Endothelial cell (in vitro differentiated cells): ENCODE measurements at regions not wholly inside any gene's neighbourhood (a gene's known extent, or its start where the extent isn't known, plus 50 kb on each side); places are given as distances from the start of the nearest gene placed in this dataset.

Experiments used
- DNase-seq: peaks from one replicate; pipeline ENCODE4 v3.0.0; 2021; ENCODE audit warnings: low spot score
- H3K27ac Mint-ChIP-seq: one replicate; pipeline ENCODE4 v1.8.0; 2021; ENCODE audit warnings: mixed read lengths, inconsistent platforms; ENCODE audit not compliant: unreplicated experiment
- H3K27me3 Mint-ChIP-seq: one replicate; pipeline ENCODE4 v1.8.0; 2021; ENCODE audit warnings: mild to moderate bottlenecking, moderate library complexity, mixed read lengths, inconsistent platforms; ENCODE audit not compliant: unreplicated experiment
- H3K36me3 Mint-ChIP-seq: one replicate; pipeline ENCODE4 v1.8.0; 2021; ENCODE audit warnings: mild to moderate bottlenecking, low read depth, mixed read lengths, inconsistent platforms; ENCODE audit not compliant: unreplicated experiment
- H3K4me1 Mint-ChIP-seq: one replicate; pipeline ENCODE4 v1.8.0; 2021; ENCODE audit warnings: mild to moderate bottlenecking, mixed read lengths, inconsistent platforms; ENCODE audit not compliant: unreplicated experiment
- H3K4me3 Mint-ChIP-seq: one replicate; pipeline ENCODE4 v1.8.0; 2021; ENCODE audit warnings: mild to moderate bottlenecking, mixed read lengths, inconsistent platforms; ENCODE audit not compliant: unreplicated experiment
- H3K9me3 Mint-ChIP-seq: one replicate; pipeline ENCODE4 v1.8.0; 2021; ENCODE audit warnings: mixed read lengths, inconsistent platforms; ENCODE audit not compliant: unreplicated experiment
- TF ChIP-seq, protein P1 (sequence below): fragments of 200-600 bp; sonication (generic); IDR thresholded peaks from one replicate; pipeline ENCODE4 v1.5.0; 2021; ENCODE audit warnings: antibody characterized with exemption; ENCODE audit not compliant: unreplicated experiment

DNA sequence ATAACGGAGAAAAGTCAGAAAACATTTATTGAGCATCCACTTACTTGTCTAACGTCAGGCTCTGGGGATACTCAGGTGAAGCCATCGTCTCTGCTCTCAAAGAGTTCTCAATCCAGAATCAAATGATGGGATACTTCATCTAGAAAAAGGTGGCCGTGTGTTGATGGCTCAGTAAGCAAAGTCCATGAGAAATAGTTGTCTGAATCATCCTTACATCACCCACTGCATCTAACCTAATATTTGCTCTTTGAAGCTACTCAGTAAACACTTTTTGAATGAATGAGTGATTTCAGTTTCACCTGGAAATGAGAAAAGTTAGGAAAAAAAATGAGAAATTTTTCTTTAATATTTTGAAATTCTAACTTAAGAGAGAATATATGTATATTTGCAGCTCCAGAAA, 155.3 kb upstream of the PKN2 start:
- no peaks in the 10 kb centered on the region for H3K4me1 Mint-ChIP-seq
- no peaks in the 10 kb centered on the region for H3K27me3 Mint-ChIP-seq
- no peak for DNase-seq
- no peaks in the 10 kb centered on the region for H3K36me3 Mint-ChIP-seq
- no peaks in the 10 kb centered on the region for H3K9me3 Mint-ChIP-seq
- TF ChIP-seq, protein P1, sequence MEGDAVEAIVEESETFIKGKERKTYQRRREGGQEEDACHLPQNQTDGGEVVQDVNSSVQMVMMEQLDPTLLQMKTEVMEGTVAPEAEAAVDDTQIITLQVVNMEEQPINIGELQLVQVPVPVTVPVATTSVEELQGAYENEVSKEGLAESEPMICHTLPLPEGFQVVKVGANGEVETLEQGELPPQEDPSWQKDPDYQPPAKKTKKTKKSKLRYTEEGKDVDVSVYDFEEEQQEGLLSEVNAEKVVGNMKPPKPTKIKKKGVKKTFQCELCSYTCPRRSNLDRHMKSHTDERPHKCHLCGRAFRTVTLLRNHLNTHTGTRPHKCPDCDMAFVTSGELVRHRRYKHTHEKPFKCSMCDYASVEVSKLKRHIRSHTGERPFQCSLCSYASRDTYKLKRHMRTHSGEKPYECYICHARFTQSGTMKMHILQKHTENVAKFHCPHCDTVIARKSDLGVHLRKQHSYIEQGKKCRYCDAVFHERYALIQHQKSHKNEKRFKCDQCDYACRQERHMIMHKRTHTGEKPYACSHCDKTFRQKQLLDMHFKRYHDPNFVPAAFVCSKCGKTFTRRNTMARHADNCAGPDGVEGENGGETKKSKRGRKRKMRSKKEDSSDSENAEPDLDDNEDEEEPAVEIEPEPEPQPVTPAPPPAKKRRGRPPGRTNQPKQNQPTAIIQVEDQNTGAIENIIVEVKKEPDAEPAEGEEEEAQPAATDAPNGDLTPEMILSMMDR = no peak
- H3K27ac Mint-ChIP-seq = no peak overlapping the region
- H3K4me3 Mint-ChIP-seq = no peak overlapping the region

DNA sequence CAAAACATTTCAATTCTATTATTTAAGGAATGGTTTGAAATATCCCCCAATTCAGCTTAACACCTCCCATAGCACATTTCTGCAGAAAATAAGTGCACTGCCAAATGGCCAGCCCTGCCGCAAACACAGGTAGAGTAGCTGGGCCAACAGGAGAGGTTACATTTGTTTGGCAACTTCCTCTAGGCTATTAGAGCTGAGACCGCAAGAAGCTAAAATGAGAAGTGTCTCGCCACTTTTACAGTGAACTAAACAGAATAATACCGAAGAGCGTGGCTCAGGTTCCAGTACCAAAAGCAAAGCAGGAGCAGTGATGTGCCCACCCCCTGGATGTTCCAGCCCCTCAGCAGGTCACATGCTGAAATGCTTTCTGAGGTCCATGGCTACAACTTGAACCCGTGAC, 154.5 kb upstream of the PKN2 start:
- Mint-ChIP-seq H3K27me3 (no peaks in the 10 kb centered on the region), H3K36me3 (no peaks in the 10 kb centered on the region), H3K4me1 (no peaks in the 10 kb centered on the region), H3K4me3 (no peak overlapping the region), H3K9me3 (no peaks in the 10 kb centered on the region), H3K27ac (no peak overlapping the region)
- no peak for DNase-seq
- TF ChIP-seq, protein P1 = no peak

DNA sequence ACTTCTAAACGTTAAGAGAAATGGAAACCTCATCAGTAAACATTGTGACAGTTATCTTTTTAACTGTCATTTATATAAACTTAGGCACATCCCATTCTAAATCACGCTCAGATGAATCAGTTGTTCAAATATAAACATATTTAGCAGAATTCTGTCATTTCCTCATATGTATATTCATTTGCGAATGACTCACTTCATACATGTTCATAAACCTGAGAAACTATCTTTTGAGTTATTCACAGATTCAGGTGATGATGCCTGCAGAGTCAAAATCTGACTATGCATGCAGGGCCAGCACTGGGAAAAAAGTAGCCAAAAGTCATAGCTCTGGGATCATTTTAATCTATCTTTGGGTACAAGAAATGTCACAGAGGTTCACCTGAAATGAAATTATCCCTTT, 153.8 kb upstream of the PKN2 start:
- Mint-ChIP-seq H3K36me3 (no peaks in the 10 kb centered on the region), H3K4me1 (no peaks in the 10 kb centered on the region), H3K9me3 (no peaks in the 10 kb centered on the region), H3K27me3 (no peaks in the 10 kb centered on the region), H3K27ac (no peak overlapping the region), H3K4me3 (no peak overlapping the region)
- no peak for DNase-seq
- TF ChIP-seq, protein P1 = no peak

DNA sequence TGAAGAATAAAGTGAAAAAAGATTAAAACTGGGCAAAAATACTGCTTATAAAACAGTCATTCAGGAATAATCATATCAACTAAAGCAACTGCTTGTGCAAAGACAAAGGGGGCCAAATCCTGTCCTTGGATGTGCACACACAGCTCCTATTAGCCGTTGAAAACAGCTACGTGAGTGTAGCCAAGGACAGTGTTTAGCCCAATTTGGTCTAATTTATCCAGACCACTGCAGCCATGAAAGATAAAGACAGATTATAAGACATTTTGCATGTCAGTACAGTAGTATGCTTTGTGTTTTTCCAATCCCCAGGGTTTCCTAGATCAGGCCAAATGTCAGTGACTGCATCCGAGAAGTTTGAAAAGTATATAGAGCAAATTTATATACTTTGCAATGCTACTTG, 146.3 kb upstream of the PKN2 start:
- no peaks in the 10 kb centered on the region for H3K27me3 Mint-ChIP-seq
- H3K4me1 Mint-ChIP-seq = no peaks in the 10 kb centered on the region
- H3K27ac Mint-ChIP-seq = no peak overlapping the region
- H3K36me3 Mint-ChIP-seq = no peaks in the 10 kb centered on the region
- TF ChIP-seq, protein P1 = no peak
- no peaks in the 10 kb centered on the region for H3K9me3 Mint-ChIP-seq
- DNase-seq = no peak
- H3K4me3 Mint-ChIP-seq = no peak overlapping the region

DNA sequence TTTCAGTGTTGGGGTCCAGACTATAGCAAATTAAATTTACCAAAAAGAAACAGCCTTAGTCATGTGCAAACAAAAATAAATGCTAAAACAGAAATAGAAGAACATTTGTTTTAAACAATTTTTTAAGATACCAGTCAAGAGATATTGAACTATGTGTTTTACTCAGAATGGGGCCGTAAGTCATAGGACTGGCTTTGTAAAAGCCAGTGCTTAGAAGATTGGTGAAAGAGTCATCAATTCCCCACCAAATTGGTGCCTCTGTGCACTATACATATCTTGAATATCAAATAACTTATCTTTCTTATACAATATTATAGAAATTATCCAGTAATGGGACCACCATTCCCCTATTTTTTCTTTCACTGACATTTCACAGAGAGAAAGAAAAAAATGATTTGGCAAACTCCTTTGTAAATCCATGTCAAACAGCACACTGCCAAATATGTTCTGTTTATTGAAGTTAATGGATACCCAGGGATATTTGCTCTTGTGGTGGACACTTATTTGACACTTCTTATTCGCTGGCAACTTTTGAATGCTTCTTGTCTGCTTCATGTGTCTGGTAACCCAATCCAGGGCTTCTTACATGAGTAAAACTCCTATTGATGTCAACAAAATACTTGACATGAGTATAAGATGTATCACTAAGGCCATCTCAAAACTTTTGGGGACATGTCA, 145.7 kb upstream of the PKN2 start:
- DNase-seq = no peak
- Mint-ChIP-seq H3K9me3 (no peaks in the 10 kb centered on the region), H3K4me3 (no peak overlapping the region), H3K27ac (no peak overlapping the region), H3K36me3 (no peaks in the 10 kb centered on the region), H3K27me3 (no peaks in the 10 kb centered on the region), H3K4me1 (no peaks in the 10 kb centered on the region)
- TF ChIP-seq, protein P1 = no peak
